GM19043 (cell line): ENCODE measurements at regions not wholly inside any gene's neighbourhood (a gene's known extent, or its start where the extent isn't known, plus 50 kb on each side); places are given as distances from the start of the nearest gene placed in this dataset.

ENCODE experiments used
- ATAC-seq: cut with Tn5 transposase; IDR thresholded peaks from one replicate; pipeline ENCODE4 v1.9.1; 2021; ENCODE audit warnings: low read depth; ENCODE audit not compliant: unreplicated experiment

DNA sequence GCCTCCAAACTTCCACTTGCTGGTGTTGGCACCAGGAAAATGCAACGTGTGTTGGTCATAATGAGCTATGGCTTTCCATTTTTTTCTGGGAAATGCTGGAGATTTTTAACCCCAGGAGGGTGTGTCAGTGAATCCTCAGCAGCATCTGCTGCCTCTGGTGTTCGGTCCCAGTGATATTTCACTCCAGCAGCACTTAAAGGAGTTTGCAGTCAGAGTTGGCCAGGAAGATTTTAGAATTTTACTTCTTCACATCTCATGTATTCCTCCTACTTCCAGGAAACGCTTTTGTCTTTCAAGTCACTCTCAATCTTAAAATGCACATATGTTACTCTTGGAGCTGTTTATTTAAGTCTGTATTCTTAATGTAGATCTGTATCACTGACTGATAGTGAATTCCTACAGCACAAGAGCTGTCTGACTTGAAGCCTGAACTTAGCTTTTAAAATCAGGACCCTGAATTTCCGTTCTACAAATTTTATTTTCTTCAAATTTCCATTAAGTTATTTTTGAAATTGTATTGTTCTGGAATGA, 903.4 kb upstream of the SLC10A2 start:
- no peak for ATAC-seq

- no peak for ATAC-seq
These were observed 899.5 kb upstream of the SLC10A2 start for GRCh38 chr13:103965506-103966243.

DNA sequence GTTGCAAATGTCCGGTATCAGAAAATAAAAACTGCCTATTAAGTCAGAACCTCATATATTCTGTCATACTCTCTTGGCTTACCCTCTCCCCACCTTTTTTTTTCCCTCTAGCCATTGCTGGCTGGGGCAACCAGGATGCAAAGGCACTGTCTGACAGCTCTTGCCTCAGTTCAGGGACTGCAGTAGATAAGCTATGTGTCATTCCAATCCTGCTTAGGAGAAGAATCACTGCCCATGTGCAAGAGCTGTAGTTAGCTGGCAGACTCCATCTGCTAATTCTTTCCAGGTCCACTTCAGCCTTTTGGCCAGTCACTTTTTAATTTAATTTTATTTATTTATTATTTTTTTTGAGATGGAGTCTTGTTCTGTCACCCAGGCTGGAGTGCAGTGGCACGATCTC, 895.6 kb upstream of the SLC10A2 start:
- ATAC-seq: no peak

DNA sequence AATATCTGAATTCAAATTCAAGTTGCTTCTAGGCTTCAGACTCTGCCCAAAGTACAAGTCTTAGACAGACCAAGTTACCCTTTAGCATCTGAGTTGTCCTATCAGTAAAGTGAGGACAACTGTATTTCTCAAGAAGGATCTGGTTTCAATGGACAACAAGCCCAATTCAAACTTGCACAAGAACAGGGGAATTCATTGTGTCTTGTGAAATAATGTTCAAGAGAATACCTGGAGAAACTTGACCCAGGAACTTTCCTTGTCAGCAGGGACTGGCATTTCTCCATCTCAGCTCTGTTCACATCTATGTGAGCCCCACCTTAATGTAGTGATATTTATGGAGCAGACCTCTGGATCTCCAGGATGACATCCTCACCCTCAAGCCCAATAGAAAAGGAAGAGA, 894.9 kb upstream of the SLC10A2 start:
- ATAC-seq: no peak

GRCh38 chr13:103960001-103960400, 893.8 kb upstream of the SLC10A2 start:
- ATAC-seq: no peak

DNA sequence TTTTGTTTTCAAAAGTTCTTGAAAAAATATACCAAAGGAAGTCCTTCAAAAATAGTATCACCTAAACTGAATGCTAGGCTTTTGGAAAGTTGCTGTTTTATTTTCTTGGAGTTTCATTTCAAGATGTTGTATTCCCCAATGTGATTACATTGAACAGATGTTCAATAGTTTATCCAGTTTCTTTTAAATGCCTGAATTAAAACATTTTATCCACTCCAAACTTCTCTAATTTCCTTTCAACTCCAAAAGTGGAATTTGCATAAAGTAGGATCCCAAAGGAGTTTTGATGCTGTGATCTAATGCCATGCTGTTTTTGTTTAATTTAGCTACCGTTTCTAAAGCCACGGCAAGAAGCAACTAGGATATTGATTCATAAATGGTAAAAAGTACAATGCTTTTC, 892.5 kb upstream of the SLC10A2 start:
- ATAC-seq: no peak

GRCh38 chr13:103957939-103958338, 891.7 kb upstream of the SLC10A2 start:
- ATAC-seq: no peak

- ATAC-seq: no peak
These were observed 887.6 kb upstream of the SLC10A2 start for GRCh38 chr13:103953859-103954258.

DNA sequence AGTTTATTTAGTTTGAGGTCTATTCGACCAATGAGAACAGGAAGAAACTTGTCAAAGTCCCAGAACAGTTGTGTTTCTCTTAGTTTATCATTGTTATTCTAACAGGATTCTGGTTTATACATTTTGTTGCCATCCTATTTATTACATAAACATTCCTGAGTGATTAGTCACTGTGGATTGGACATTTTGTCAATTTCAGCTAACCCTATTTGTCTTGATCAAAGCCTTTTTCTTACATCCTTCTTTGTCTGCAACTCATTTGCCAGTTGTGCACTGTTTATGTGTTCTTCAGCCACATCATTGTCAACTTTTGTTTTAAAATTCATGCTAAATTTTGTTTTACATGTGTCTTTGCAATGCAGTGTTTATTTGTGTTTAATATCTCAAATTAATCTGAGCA, 886.0 kb upstream of the SLC10A2 start:
- ATAC-seq: no peak

DNA sequence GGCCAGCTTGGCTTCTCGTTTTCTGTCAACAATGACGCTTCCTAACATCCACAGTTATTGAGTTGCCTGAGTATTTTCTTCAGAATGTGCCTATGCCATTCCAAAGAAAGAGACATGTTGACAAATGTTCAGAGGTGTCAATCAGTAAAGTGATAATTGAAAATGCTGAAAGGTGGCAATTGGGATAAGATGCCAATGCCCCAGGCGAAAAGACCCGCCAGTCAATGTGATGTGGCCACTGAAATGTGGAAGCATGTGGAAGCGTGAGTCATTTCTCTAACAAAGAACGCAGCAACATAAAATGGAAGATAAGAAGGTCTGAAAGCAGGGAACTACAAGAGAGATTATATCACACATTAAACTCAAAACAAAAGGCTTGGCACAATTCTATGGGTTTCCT, 882.2 kb upstream of the SLC10A2 start:
- ATAC-seq: no peak

DNA sequence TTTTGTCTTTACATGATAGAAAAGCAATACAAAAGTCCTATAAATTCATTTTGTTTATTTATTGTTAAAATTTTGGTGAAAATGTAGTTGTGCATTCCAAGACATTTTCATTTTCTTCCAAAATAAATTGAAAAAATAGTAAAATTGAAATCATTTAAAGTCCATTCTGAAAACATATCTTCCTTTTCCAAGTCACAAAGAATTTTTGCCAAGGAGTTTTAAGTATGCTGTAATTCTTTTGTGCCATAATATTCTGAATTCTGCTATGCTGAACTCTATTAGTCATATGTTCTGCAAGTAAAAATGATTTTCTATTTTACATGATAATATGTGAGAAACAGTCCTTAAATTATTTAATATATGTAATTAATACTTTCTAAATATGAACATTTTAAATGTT, 879.6 kb upstream of the SLC10A2 start:
- ATAC-seq: no peak

GRCh38 chr13:103941506-103942140, 875.4 kb upstream of the SLC10A2 start:
- no peak for ATAC-seq

GRCh38 chr13:103935117-103935516, 868.9 kb upstream of the SLC10A2 start:
- no peak for ATAC-seq

DNA sequence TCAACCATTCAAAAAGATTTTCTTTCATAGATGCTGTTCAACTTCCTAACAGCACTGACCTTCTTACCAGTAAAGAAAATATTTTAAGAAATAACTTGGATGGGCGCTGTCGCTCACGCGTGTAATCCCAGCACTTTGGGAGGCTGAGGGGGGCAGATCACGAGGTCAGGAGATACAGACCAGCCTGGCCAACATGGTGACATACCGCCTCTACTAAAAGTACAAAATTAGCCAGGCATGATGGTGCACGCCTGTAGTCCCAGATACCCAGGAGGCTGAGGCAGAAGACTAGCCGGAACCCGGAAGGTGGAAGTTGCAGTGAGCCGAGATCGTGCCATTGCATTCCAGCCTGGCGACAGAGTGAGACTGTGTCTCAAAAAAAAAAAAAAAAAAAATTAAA, 865.7 kb upstream of the SLC10A2 start:
- ATAC-seq: no peak

DNA sequence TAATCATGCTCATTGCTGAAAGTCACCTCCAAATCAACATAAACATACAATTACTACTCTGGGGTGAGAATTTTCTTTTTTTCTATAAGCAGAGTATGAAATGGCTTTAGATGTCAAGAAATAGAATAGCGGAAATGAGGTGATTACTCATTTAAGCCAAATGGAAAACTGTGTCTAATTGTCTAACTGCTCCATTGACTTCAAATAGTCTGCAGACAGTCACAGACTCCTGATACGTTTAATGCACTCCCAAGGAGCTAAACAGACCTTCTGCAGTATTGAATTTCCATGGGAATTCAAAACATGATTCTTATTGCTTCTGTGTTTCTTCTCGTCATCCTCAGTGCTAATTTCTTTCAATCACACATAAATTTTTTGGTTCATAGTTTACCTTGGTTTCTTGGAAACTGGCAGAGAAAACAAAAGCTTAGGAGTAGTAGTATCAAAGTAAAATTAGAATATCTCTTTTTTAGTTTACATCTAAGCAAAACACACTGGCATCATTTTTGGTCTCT, 865.2 kb upstream of the SLC10A2 start:
- no peak for ATAC-seq

GRCh38 chr13:103926118-103926517, 859.9 kb upstream of the SLC10A2 start:
- ATAC-seq: no peak

GRCh38 chr13:103908911-103909310, 842.7 kb upstream of the SLC10A2 start:
- ATAC-seq: no peak

- no peak for ATAC-seq
These were observed 842.1 kb upstream of the SLC10A2 start for GRCh38 chr13:103908274-103908673.

- no peak for ATAC-seq
These were observed 837.6 kb upstream of the SLC10A2 start for GRCh38 chr13:103903790-103904189.

GRCh38 chr13:103898481-103898880, 832.3 kb upstream of the SLC10A2 start:
- ATAC-seq: no peak

GRCh38 chr13:103895835-103896531, 829.8 kb upstream of the SLC10A2 start:
- no peak for ATAC-seq
